Liver (tissue), 8 donors: ENCODE measurements at regions not wholly inside any gene's neighbourhood (a gene's known extent, or its start where the extent isn't known, plus 50 kb on each side); places are given as distances from the start of the nearest gene placed in this dataset.

Experiments
- DNase-seq: peaks from one replicate; pipeline ENCODE4 v3.0.0-alpha.2; 2017; ENCODE audit warnings: low spot score
- H3K27ac ChIP-seq, 2 donors: one replicate each; pipeline ENCODE4 v1.7.0; 2013; ENCODE audit warnings: inconsistent platforms in 2 of 2, low read length in 2 of 2, control low read depth in 1 of 2, low read depth in 1 of 2, mild to moderate bottlenecking in 1 of 2
- H3K27me3 ChIP-seq, 4 donors: one replicate each; pipeline versions ENCODE4 v1.6.1 to v1.7.0; 2013; ENCODE audit warnings: low read length in 3 of 4, inconsistent platforms in 1 of 4, mild to moderate bottlenecking in 1 of 4, moderate library complexity in 1 of 4; ENCODE audit not compliant: control insufficient read depth in 4 of 4, insufficient read depth in 4 of 4
- H3K36me3 ChIP-seq, 4 donors: one replicate each; pipeline versions ENCODE4 v1.6.1 to v1.7.0; 2013; ENCODE audit warnings: low read length in 3 of 4, mild to moderate bottlenecking in 3 of 4, low read depth in 1 of 4, moderate library complexity in 1 of 4; ENCODE audit not compliant: control insufficient read depth in 4 of 4, insufficient read depth in 3 of 4
- H3K4me1 ChIP-seq, 4 donors: one replicate each; pipeline versions ENCODE4 v1.6.1 to v1.7.0; 2013; ENCODE audit warnings: low read length in 3 of 4, mild to moderate bottlenecking in 3 of 4, moderate library complexity in 1 of 4; ENCODE audit not compliant: control insufficient read depth in 4 of 4, insufficient read depth in 4 of 4
- H3K4me3 ChIP-seq, 3 donors: one replicate each; pipeline versions ENCODE4 v1.6.1 to v1.7.0; 2013; ENCODE audit warnings: low read length in 3 of 3, control low read depth in 1 of 3, low read depth in 1 of 3, mild to moderate bottlenecking in 1 of 3
- H3K9ac ChIP-seq, 2 donors: one replicate each; pipeline ENCODE4 v1.7.0; 2013; ENCODE audit warnings: low read length in 2 of 2, mild to moderate bottlenecking in 2 of 2, moderate library complexity in 2 of 2, control low read depth in 1 of 2, low read depth in 1 of 2
- H3K9me3 ChIP-seq, 4 donors: one replicate each; pipeline versions ENCODE4 v1.6.1 to v1.7.0; 2013; ENCODE audit warnings: low read length in 3 of 4; ENCODE audit not compliant: control insufficient read depth in 4 of 4
- CTCF ChIP-seq: fragments of 150-350 bp; IDR thresholded peaks from 2 replicates; pipeline ENCODE4 v1.5.1; 2017; ENCODE audit warnings: improper control_type of control experiment, low read depth, low read length; ENCODE audit not compliant: missing input control
- FOXA2 ChIP-seq: IDR thresholded peaks from 2 replicates; pipeline ENCODE4 v1.6.1; 2016; ENCODE audit warnings: antibody characterized with exemption
- HNF4A ChIP-seq, 2 donors: conservative IDR thresholded peaks; 2 replicates each; pipeline ENCODE4 v1.6.1; 2016; ENCODE audit warnings: antibody characterized with exemption in 2 of 2, mild to moderate bottlenecking in 2 of 2
- JUND ChIP-seq, 2 donors: IDR thresholded peaks; 2 replicates each; pipeline ENCODE4 v1.6.1; 2016; ENCODE audit warnings: antibody characterized with exemption in 2 of 2
- NR2F2 ChIP-seq: IDR thresholded peaks from 2 replicates; pipeline ENCODE4 v1.6.1; 2016; ENCODE audit warnings: antibody characterized with exemption
- RAD21 ChIP-seq, 2 donors: IDR thresholded peaks; 2 replicates each; pipeline ENCODE4 v1.6.1; 2016; ENCODE audit warnings: antibody characterized with exemption in 2 of 2, mild to moderate bottlenecking in 2 of 2
- RXRA ChIP-seq, 2 donors: IDR thresholded peaks; 2 replicates each; pipeline ENCODE4 v1.6.1; 2017 to 2018; ENCODE audit warnings: antibody characterized with exemption in 2 of 2, mild to moderate bottlenecking in 1 of 2
- SP1 ChIP-seq: IDR thresholded peaks from 2 replicates; pipeline ENCODE4 v1.6.1; 2018; ENCODE audit warnings: antibody characterized with exemption, mild to moderate bottlenecking
- YY1 ChIP-seq: IDR thresholded peaks from 2 replicates; pipeline ENCODE4 v1.6.1; 2016; ENCODE audit warnings: antibody characterized with exemption, mild to moderate bottlenecking
- ZBTB33 ChIP-seq: IDR thresholded peaks from 2 replicates; pipeline ENCODE4 v1.6.1; 2016; ENCODE audit warnings: antibody characterized with exemption
- WGBS: extraction: QIAGEN DNeasy Blood & Tissue Kit; methylation state at CpG from one replicate; pipeline ENCODE4 v1.1.7; 2013; 5-methylcytosine and 5-hydroxymethylcytosine counted together
- TF ChIP-seq, protein P1 (sequence below): IDR thresholded peaks from 2 replicates; pipeline ENCODE4 v1.6.1; 2016; ENCODE audit warnings: antibody characterized with exemption
- donor health status: healthy.
- donor health status: healthy.
- donor health status: healthy.
- donor health status: healthy.
- donor health status: healthy.

DNA sequence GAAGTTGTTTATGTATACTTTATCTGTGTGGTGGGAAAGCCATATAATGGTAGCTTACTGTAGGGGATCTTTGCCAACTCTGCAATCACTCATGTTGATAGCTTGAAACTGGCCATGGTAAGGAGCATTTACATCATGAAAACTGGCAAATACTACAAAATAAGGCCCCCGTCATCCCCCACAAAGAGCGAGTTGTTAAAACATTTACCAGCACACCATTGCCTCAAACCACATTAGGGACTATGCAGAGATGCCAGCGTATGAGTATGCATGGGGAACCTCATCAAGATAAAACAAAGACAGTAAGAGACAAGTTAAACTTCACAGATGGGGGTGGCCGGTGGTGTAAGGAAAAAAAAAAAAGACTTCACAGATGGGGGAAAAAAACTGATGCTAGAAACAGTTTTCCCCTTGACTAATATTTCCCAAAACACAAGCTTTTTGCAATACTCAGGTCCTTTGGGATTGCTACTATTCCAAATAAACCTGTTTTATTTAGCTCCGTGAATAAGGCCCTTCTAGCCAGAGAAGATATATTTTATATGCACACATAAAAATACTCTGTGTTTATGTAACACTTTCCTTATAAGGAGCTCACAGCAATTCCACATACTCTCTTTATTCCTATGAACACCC lies 70.6 kb upstream of the SERP2 start:
- Histone ChIP-seq H3K36me3 (no peaks in the 10 kb centered on the region), H3K9me3 (no peaks in the 10 kb centered on the region), H3K27me3 (no peaks in the 10 kb centered on the region), H3K27ac (no peak overlapping the region), H3K9ac (no peak overlapping the region), H3K4me3 (no peak overlapping the region), H3K4me1 (peaks cover 2 to 27% (median 8%) of the 10 kb centered on the region in 4 donors)
- no peak for DNase-seq
- WGBS: 87% methylated on average over 5 of the region's 5 CpGs
- TF ChIP-seq YY1 (no peak), CTCF (no peak), ZBTB33 (no peak), RXRA (IDR thresholded peaks at IDR 0.05) (no peak)
- TF ChIP-seq, protein P1, sequence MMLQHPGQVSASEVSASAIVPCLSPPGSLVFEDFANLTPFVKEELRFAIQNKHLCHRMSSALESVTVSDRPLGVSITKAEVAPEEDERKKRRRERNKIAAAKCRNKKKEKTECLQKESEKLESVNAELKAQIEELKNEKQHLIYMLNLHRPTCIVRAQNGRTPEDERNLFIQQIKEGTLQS: no peak

DNA sequence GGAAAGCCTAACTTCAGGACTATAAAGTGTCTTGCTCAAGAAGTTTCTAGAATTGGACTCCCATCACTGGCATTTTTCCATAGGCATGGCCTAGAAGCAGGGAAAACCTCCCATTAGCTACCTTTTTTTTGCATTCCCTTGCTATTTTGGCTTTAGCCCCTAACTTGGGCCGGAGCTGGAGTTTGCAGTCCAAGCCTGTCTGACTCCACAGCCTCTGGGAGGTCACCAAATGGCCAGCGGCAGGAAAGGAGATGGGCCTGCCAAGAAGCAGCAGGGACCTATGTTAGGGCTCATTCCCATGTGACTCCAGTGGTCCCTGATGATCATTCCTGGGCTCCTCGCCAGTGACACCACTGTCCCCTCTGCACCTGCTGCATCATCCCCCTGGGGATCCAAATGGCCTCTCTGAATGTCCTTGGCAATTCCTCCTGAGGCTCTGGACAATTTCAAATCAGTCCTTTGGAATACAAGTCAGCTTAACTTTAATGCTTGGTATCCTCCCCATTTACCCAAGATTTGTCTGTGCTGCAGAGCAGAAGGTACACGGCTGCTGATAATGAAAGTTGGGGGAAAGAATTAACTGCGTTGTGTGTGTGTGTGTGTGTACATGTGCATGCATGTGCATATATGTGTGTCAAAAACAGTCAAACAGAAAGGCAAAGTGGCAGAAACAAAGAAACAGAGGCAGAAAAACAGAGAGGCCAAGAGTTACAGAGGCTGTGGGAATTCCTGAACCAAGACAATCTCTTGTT lies 69.8 kb upstream of the SERP2 start:
- Histone ChIP-seq H3K9me3 (no peaks in the 10 kb centered on the region), H3K27ac (no peak overlapping the region), H3K36me3 (no peaks in the 10 kb centered on the region), H3K9ac (no peak overlapping the region), H3K4me1 (peaks cover 2 to 27% (median 8%) of the 10 kb centered on the region in 4 donors), H3K27me3 (no peaks in the 10 kb centered on the region), H3K4me3 (no peak overlapping the region)
- TF ChIP-seq ZBTB33 (no peak), RXRA (IDR thresholded peaks at IDR 0.05) (peak; percentile 44 to 45), NR2F2 (peak; percentile 86), JUND (IDR thresholded peaks at IDR 0.05) (no peak), HNF4A (conservative IDR thresholded peaks at IDR 0.05) (no peak), SP1 (peak; percentile 58), RAD21 (IDR thresholded peaks at IDR 0.05) (peak in 1 of 2 donors; percentile 10), FOXA2 (no peak)
- TF ChIP-seq, protein P1: no peak
- DNase-seq: no peak
- 71% methylated on average over 5 of the region's 5 CpGs for WGBS
